ENCODE measurements at regions not wholly inside any gene's neighbourhood (a gene's known extent, or its start where the extent isn't known, plus 50 kb on each side); places are given as distances from the start of the nearest gene placed in this dataset.

- intact Hi-C loops (cut with DNase I): no loop called here
- Histone ChIP-seq H3K9me3 (no peaks in the 10 kb centered on the region), H3K4me3 (replicated peaks in 1 of 3) (no peak overlapping the region), H3K36me3 (no peaks in the 10 kb centered on the region), H3K27ac (peak overlapping the region in 2 of 3 donors; percentile 27 to 44), H3K4me1 (peaks cover 11 to 22% of the 10 kb centered on the region in 2 donors), H3K27me3 (no peaks in the 10 kb centered on the region)
- TF ChIP-seq CTCF (IDR thresholded peaks at IDR 0.05) (no peak), POLR2A (IDR thresholded peaks at IDR 0.05) (no peak)
- DNase-seq: no peak
- WGBS, 2 donors: 54 to 60% methylated on average over 1 of the region's 1 CpG
Observed at GRCh38 chr7:17009933-17010332, 128.2 kb upstream of the AGR3 start.

- no peak for TF ChIP-seq POLR2A (IDR thresholded peaks at IDR 0.05)
- no peak for TF ChIP-seq CTCF (IDR thresholded peaks at IDR 0.05)
- no peak for DNase-seq
- Histone ChIP-seq H3K27ac (no peak overlapping the region), H3K9me3 (no peaks in the 10 kb centered on the region), H3K4me3 (replicated peaks in 1 of 3) (no peak overlapping the region), H3K27me3 (no peaks in the 10 kb centered on the region), H3K36me3 (no peaks in the 10 kb centered on the region), H3K4me1 (peaks cover 18 to 30% of the 10 kb centered on the region in 2 donors)
- 76 to 77% methylated on average over 2 of the region's 2 CpGs for WGBS, 2 donors
- intact Hi-C loops (cut with DNase I): no loop called here
Observed at GRCh38 chr7:17010637-17011300, 129.0 kb upstream of the AGR3 start.

- intact Hi-C loops (cut with DNase I): no loop called here
- Histone ChIP-seq H3K36me3 (no peaks in the 10 kb centered on the region), H3K27ac (no peak overlapping the region), H3K4me3 (replicated peaks in 1 of 3) (no peak overlapping the region), H3K27me3 (no peaks in the 10 kb centered on the region), H3K4me1 (peaks cover 27 to 39% of the 10 kb centered on the region in 2 donors), H3K9me3 (no peaks in the 10 kb centered on the region)
- TF ChIP-seq POLR2A (IDR thresholded peaks at IDR 0.05) (no peak), CTCF (IDR thresholded peaks at IDR 0.05) (no peak)
- WGBS, 2 donors: 75 to 77% methylated on average over 3 of the region's 3 CpGs
- DNase-seq: no peak
Observed at GRCh38 chr7:17013204-17013603, 131.4 kb upstream of the AGR3 start.

GRCh38 chr7:17014686-17015085 is 132.9 kb upstream of the AGR3 start:
- Histone ChIP-seq H3K9me3 (no peaks in the 10 kb centered on the region), H3K4me1 (peaks cover 23 to 34% of the 10 kb centered on the region in 2 donors), H3K27ac (peak overlapping the region in 2 of 3 donors; percentile 74 to 77), H3K36me3 (no peaks in the 10 kb centered on the region), H3K27me3 (no peaks in the 10 kb centered on the region), H3K4me3 (replicated peaks in 1 of 3) (no peak overlapping the region)
- TF ChIP-seq POLR2A (IDR thresholded peaks at IDR 0.05) (no peak), CTCF (IDR thresholded peaks at IDR 0.05) (no peak)
- no peak for DNase-seq
- intact Hi-C loops (cut with DNase I): no loop called here
- 97 to 98% methylated on average over 8 of the region's 8 CpGs for WGBS, 2 donors

- no peaks in the 10 kb centered on the region for H3K36me3 ChIP-seq
- 13 to 17% methylated on average over 4 of the region's 4 CpGs for WGBS, 2 donors
- no peaks in the 10 kb centered on the region for H3K9me3 ChIP-seq
- peak overlapping the region; percentile 53 to 77 (median 74) for H3K27ac ChIP-seq
- intact Hi-C loops (cut with DNase I): no loop called here
- DNase-seq: peak in 1 of 2 donors; percentile 14
- TF ChIP-seq CTCF (IDR thresholded peaks at IDR 0.05) (no peak), POLR2A (IDR thresholded peaks at IDR 0.05) (no peak)
- H3K4me3 ChIP-seq (replicated peaks in 1 of 3): no peak overlapping the region
- H3K27me3 ChIP-seq: no peaks in the 10 kb centered on the region
- H3K4me1 ChIP-seq: peaks cover 16 to 36% of the 10 kb centered on the region in 2 donors
Observed at GRCh38 chr7:17015598-17016031, 133.8 kb upstream of the AGR3 start.

All from thyroid gland (tissue), 4 donors.